Tibial nerve (tissue), 4 donors: ENCODE measurements at regions not wholly inside any gene's neighbourhood (a gene's known extent, or its start where the extent isn't known, plus 50 kb on each side); places are given as distances from the start of the nearest gene placed in this dataset.

ENCODE experiments used
- DNase-seq, 2 donors: peaks; one replicate each; pipeline ENCODE4 v3.0.0-alpha.2; 2019; ENCODE audit warnings: low spot score in 2 of 2
- H3K27ac ChIP-seq, 4 donors: fragments of 200-600 bp; sonication (generic) in 3 of 4; one replicate each; pipeline ENCODE4 v1.5.1; 2017 to 2019; ENCODE audit warnings: mild to moderate bottlenecking in 1 of 4
- H3K27me3 ChIP-seq, 2 donors: fragments of 200-600 bp; sonication (generic) in 1 of 2; one replicate each; pipeline versions ENCODE4 v1.5.1 to v1.6.0; 2017 to 2019
- H3K36me3 ChIP-seq, 3 donors: fragments of 200-600 bp; sonication (generic); one replicate each; pipeline ENCODE4 v1.5.1; 2018 to 2019
- H3K4me1 ChIP-seq, 4 donors: fragments of 200-600 bp; sonication (generic) in 3 of 4; one replicate each; pipeline ENCODE4 v1.5.1; 2017 to 2019
- H3K4me3 ChIP-seq, 4 donors: fragments of 200-600 bp; sonication (generic) in 3 of 4; one replicate each; pipeline ENCODE4 v1.5.1; 2017 to 2019; ENCODE audit warnings: mild to moderate bottlenecking in 1 of 4, moderate library complexity in 1 of 4
- H3K9me3 ChIP-seq, 4 donors: fragments of 200-600 bp; sonication (generic) in 3 of 4; one replicate each; pipeline ENCODE4 v1.5.1; 2017 to 2019
- CTCF ChIP-seq, 5 experiments: fragments of 200-600 bp in 3 of 5; fragments of 450-650 bp in 2 of 5; sonication (generic) in 3 of 5; IDR thresholded peaks; one replicate each; pipeline ENCODE4 v1.5.1; 2016 to 2019; ENCODE audit warnings: antibody characterized with exemption in 5 of 5, mild to moderate bottlenecking in 3 of 5, moderate library complexity in 2 of 5
- EP300 ChIP-seq, 2 donors: sonication (generic); formaldehyde crosslinking; IDR thresholded peaks; one replicate each; pipeline ENCODE4 v1.6.1; 2017; ENCODE audit warnings: antibody characterized with exemption in 2 of 2, mild to moderate bottlenecking in 1 of 2
- POLR2A ChIP-seq, 2 donors: fragments of 450-650 bp; IDR thresholded peaks; one replicate each; pipeline ENCODE4 v1.6.1; 2017; ENCODE audit warnings: antibody characterized with exemption in 2 of 2, mild to moderate bottlenecking in 2 of 2, moderate library complexity in 2 of 2
- WGBS, 2 donors: methylation state at CpG; one replicate each; pipeline ENCODE4 v1.1.5; 2018; 5-methylcytosine and 5-hydroxymethylcytosine counted together

- Histone ChIP-seq H3K4me1 (no peaks in the 10 kb centered on the region), H3K36me3 (no peaks in the 10 kb centered on the region), H3K9me3 (no peaks in the 10 kb centered on the region), H3K27me3 (no peaks in the 10 kb centered on the region), H3K27ac (no peak overlapping the region), H3K4me3 (no peak overlapping the region)
- TF ChIP-seq POLR2A (IDR thresholded peaks at IDR 0.05) (no peak), CTCF (IDR thresholded peaks at IDR 0.05) (no peak), EP300 (IDR thresholded peaks at IDR 0.05) (no peak)
- no peak for DNase-seq
- 93 to 94% methylated on average over 2 of the region's 2 CpGs for WGBS, 2 donors
Observed at GRCh38 chr11:112630496-112630895, 330.7 kb upstream of the NCAM1 start.

DNA sequence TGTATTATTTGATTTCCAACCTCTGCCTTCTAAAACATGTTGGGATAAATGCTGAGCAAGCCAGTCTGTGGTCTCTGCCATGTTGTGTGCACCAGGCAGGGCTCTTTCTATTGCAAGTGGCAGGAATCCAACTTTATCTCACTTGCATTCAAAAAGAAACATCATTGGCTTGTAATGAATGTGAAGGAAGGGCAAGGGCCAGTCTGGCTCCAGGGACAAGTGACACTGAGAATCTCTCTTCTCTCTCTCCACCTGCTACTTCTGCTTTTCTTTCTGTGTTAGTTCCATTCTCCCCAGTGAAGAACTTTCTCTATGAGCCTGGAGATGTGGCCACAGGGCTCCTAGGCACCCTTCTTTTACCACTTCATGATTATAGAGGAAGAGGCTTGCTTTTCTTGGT, 329.9 kb upstream of the NCAM1 start:
- Histone ChIP-seq H3K4me1 (no peaks in the 10 kb centered on the region), H3K36me3 (no peaks in the 10 kb centered on the region), H3K4me3 (no peak overlapping the region), H3K27me3 (no peaks in the 10 kb centered on the region), H3K27ac (no peak overlapping the region), H3K9me3 (no peaks in the 10 kb centered on the region)
- TF ChIP-seq EP300 (IDR thresholded peaks at IDR 0.05) (no peak), CTCF (IDR thresholded peaks at IDR 0.05) (no peak), POLR2A (IDR thresholded peaks at IDR 0.05) (no peak)
- DNase-seq, result no peak

GRCh38 chr11:112632866-112633505, 328.2 kb upstream of the NCAM1 start:
- Histone ChIP-seq H3K9me3 (no peaks in the 10 kb centered on the region), H3K4me3 (no peak overlapping the region), H3K27ac (no peak overlapping the region), H3K36me3 (no peaks in the 10 kb centered on the region), H3K27me3 (no peaks in the 10 kb centered on the region), H3K4me1 (no peaks in the 10 kb centered on the region)
- TF ChIP-seq EP300 (IDR thresholded peaks at IDR 0.05) (no peak), CTCF (IDR thresholded peaks at IDR 0.05) (no peak), POLR2A (IDR thresholded peaks at IDR 0.05) (no peak)
- 63 to 80% methylated on average over 5 of the region's 5 CpGs for WGBS, 2 donors
- DNase-seq, result no peak

DNA sequence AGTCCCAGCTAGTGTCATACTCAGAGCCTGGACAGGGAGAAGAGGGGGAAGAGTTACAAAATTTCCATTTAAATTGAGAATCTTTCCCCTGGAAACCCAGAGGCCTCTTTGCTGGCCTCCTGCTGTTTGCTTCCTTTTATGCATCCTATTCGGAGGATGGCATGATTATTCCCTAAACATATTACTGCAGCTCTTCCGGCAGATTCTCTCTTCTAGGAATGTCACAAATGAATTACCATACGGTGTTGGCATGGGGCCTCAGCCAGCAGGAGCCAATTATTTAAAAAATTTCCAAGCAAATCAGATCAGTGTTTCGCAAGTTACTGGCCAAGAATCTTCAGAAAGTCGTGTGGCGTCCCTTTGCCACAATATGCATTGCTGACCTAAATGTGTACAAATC, 326.7 kb upstream of the NCAM1 start:
- Histone ChIP-seq H3K4me1 (no peaks in the 10 kb centered on the region), H3K36me3 (no peaks in the 10 kb centered on the region), H3K27me3 (no peaks in the 10 kb centered on the region), H3K27ac (no peak overlapping the region), H3K9me3 (peaks cover 0 to 9% (median 3%) of the 10 kb centered on the region in 4 donors), H3K4me3 (no peak overlapping the region)
- 36 to 44% methylated on average over 6 of the region's 6 CpGs for WGBS, 2 donors
- TF ChIP-seq CTCF (IDR thresholded peaks at IDR 0.05) (no peak), POLR2A (IDR thresholded peaks at IDR 0.05) (no peak), EP300 (IDR thresholded peaks at IDR 0.05) (no peak)
- DNase-seq, result no peak

DNA sequence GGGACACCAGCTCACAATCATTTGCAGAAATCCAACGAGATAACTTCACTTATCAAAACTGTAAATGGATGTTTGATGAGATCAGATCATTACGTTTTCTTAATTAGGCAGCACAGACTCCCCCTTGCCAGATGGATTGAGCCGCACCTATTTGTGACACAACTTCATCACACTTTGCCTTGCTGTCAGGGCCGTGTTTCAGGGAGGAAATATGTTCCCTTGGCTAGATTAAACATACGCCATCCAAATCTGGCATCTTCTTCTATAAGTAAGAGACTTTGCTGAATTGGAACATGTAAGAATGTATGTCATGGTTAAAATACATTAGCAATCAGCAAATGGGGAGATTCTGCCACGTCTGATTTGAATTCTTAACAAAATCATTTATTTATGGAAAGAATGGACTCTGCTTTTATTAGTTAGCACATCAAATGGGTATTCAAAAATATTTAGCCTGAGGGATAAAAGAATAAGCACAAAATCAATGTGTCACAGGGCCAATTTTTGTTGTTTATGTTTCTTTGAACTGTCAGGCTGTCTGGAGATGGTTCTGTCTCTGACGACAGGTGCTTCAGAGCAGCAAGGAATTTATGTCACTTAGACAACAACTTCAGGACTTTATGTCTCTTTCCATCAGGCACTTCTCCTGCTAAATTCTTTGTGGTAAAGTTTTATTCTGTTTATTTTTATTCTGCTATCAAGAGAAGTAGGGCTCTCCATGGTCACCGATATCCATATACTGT, 326.1 kb upstream of the NCAM1 start:
- WGBS, 2 donors, result 69 to 72% methylated on average over 8 of the region's 8 CpGs
- Histone ChIP-seq H3K27me3 (no peaks in the 10 kb centered on the region), H3K4me1 (no peaks in the 10 kb centered on the region), H3K4me3 (no peak overlapping the region), H3K9me3 (peaks cover 0 to 15% (median 5%) of the 10 kb centered on the region in 4 donors), H3K27ac (no peak overlapping the region), H3K36me3 (no peaks in the 10 kb centered on the region)
- TF ChIP-seq CTCF (IDR thresholded peaks at IDR 0.05) (no peak), POLR2A (IDR thresholded peaks at IDR 0.05) (no peak), EP300 (IDR thresholded peaks at IDR 0.05) (no peak)
- DNase-seq, result no peak
